Pancreas (tissue), 10 donors: ENCODE measurements at regions not wholly inside any gene's neighbourhood (a gene's known extent, or its start where the extent isn't known, plus 50 kb on each side); places are given as distances from the start of the nearest gene placed in this dataset.

ENCODE experiments used
- ATAC-seq, 4 donors: fragments of 200-7000 bp; cut with Tn5 transposase; one replicate each; pipeline versions ENCODE4 v1.8.0 to v1.9.1; 2020; ENCODE audit warnings: mild to moderate bottlenecking in 4 of 4, moderate library complexity in 4 of 4
- DNase-seq, 6 donors: peaks; one replicate each; pipeline ENCODE4 v3.0.0-alpha.2; 2020
- FAIRE-seq: peaks from 2 replicates; lab custom pipeline; 2012; peaks lifted over from hg19 to GRCh38; lab: Jason Lieb, UNC
- H3K27ac ChIP-seq, 4 donors: fragments of 200-600 bp; sonication (generic); 1 replicate in 3 of 4; 2 replicates in 1 of 4; pipeline versions ENCODE4 v1.5.0 to v1.8.0; 2020
- H3K27me3 ChIP-seq, 4 donors: fragments of 200-600 bp; one replicate each; pipeline ENCODE4 v1.8.0; 2021
- H3K36me3 ChIP-seq, 3 donors: fragments of 200-600 bp; sonication (generic) in 1 of 3; one replicate each; pipeline versions ENCODE4 v1.5.0 to v1.8.0; 2020 to 2021
- H3K4me1 ChIP-seq, 3 donors: fragments of 200-600 bp; one replicate each; pipeline ENCODE4 v1.8.0; 2021
- H3K4me3 ChIP-seq, 4 donors: fragments of 200-600 bp; sonication (generic) in 2 of 4; one replicate each; pipeline versions ENCODE4 v1.5.0 to v1.8.0; 2020 to 2021
- H3K9me3 ChIP-seq, 4 donors: fragments of 200-600 bp; one replicate each; pipeline ENCODE4 v1.8.0; 2021
- WGBS, 2 donors: extraction: QIAGEN DNeasy Blood & Tissue Kit; methylation state at CpG; one replicate each; pipeline ENCODE4 v1.1.7; 2013; 5-methylcytosine and 5-hydroxymethylcytosine counted together
- intact Hi-C, 3 donors: fragments of 100-400 bp; cut with DNase I; formaldehyde crosslinking; loops; one replicate each; pipeline versions ENCODE4 v1.11.1 to v1.14.2; 2022
- TF ChIP-seq, protein P1 (sequence below), 4 donors: fragments of 200-600 bp; sonication (generic) in 3 of 4; IDR thresholded peaks; one replicate each; pipeline versions ENCODE4 v1.5.0 to v1.8.0; 2021; ENCODE audit warnings: antibody characterized with exemption in 4 of 4
- donor health status: healthy with polysubstance abuse.
- donor health status: DM: no; HTN: no; CAD: no; lungs with moderate emphysema.
- donor health status: DM: no; HTN: no; CAD: no.
- donor health status: control.
- donor health status: control.
- donor health status: Bipolar disorder and iron deficiency.
- donor health status: DM: yes; HTN: yes; CAD: no.
- donor health status: DM: no; HTN: no; CAD: no.
- donor health status: DM: no; HTN: no; CAD: no.
- donor health status: DM: yes; HTN: yes; CAD: no.

DNA sequence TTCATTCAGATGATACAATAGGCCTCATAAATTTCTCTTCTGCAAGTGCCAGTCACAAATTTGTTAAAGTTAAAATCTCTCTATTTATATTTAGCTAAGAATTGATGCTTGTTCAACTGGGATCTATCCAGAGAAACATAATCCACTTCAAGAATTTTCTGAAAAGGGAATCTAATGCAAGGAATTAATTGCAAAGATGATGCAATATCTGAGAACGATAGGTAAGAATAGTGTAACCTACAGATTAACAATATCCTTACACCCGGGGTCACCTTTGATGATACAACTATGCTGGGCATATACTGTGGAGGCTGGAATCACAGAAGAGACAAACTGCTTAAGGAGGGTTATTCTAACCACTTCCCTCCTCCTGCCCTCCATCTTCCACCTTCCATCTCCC is 295.1 kb downstream of the FOXG1 start:
- ATAC-seq = no peak
- TF ChIP-seq, protein P1, sequence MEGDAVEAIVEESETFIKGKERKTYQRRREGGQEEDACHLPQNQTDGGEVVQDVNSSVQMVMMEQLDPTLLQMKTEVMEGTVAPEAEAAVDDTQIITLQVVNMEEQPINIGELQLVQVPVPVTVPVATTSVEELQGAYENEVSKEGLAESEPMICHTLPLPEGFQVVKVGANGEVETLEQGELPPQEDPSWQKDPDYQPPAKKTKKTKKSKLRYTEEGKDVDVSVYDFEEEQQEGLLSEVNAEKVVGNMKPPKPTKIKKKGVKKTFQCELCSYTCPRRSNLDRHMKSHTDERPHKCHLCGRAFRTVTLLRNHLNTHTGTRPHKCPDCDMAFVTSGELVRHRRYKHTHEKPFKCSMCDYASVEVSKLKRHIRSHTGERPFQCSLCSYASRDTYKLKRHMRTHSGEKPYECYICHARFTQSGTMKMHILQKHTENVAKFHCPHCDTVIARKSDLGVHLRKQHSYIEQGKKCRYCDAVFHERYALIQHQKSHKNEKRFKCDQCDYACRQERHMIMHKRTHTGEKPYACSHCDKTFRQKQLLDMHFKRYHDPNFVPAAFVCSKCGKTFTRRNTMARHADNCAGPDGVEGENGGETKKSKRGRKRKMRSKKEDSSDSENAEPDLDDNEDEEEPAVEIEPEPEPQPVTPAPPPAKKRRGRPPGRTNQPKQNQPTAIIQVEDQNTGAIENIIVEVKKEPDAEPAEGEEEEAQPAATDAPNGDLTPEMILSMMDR (IDR thresholded peaks at IDR 0.05) = no peak
- no peak for FAIRE-seq
- no peaks in the 10 kb centered on the region for H3K4me1 ChIP-seq
- H3K27me3 ChIP-seq = no peaks in the 10 kb centered on the region
- no peak overlapping the region for H3K4me3 ChIP-seq
- no peak for DNase-seq
- H3K9me3 ChIP-seq = no peaks in the 10 kb centered on the region
- H3K27ac ChIP-seq = no peak overlapping the region
- no peaks in the 10 kb centered on the region for H3K36me3 ChIP-seq
- WGBS, 2 donors = 48 to 64% methylated on average over 2 of the region's 2 CpGs
- intact Hi-C loops = no loop called here

DNA sequence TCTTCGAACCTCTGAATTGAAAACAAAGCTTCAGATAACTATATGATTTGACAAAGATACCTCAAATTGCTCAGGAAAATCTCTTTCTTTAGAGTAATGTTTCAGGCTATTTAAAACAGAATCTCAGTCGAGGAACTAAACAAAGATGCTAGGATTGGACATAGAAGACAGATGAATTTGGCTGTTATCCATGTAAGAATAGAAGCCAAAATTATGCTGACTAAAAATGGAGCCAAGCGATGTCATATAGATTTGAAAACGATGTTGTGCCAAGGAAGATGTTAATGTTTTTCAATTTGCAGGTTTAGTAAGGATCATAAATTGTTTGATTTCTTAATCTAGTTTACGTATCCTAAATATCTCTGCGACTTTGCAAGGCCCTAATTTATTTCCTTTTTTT is 295.9 kb downstream of the FOXG1 start:
- no peak for DNase-seq
- Histone ChIP-seq H3K9me3 (no peaks in the 10 kb centered on the region), H3K27ac (no peak overlapping the region), H3K4me3 (no peak overlapping the region), H3K27me3 (no peaks in the 10 kb centered on the region), H3K36me3 (no peaks in the 10 kb centered on the region), H3K4me1 (no peaks in the 10 kb centered on the region)
- TF ChIP-seq, protein P1 (IDR thresholded peaks at IDR 0.05) = no peak
- no peak for ATAC-seq
- WGBS, 2 donors = 62 to 74% methylated on average over 6 of the region's 6 CpGs
- intact Hi-C loops = no loop called here
- FAIRE-seq = no peak

DNA sequence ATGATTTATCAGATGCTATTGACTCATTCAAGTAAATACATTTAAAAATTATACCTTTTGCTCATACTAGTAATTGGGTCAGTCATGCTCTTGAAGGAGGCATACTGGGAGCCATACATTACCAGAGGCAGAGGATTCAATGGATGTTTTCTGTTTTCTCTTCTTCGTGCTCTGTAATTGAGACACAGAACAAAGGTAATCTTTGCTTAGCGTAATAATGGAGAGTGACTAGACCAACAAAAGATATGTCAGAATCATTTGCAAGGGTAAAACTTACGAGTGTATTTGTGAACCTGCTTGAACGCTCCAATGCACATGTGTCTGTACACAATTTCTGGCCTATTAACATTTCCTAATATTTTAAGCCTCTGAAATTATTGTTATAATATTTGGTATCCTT is 296.4 kb downstream of the FOXG1 start:
- H3K27me3 ChIP-seq = no peaks in the 10 kb centered on the region
- no peak overlapping the region for H3K27ac ChIP-seq
- no peak for FAIRE-seq
- DNase-seq = no peak
- intact Hi-C loops = no loop called here
- no peaks in the 10 kb centered on the region for H3K36me3 ChIP-seq
- WGBS, 2 donors = 63 to 72% methylated on average over 4 of the region's 4 CpGs
- no peak for ATAC-seq
- H3K4me1 ChIP-seq = no peaks in the 10 kb centered on the region
- H3K9me3 ChIP-seq = no peaks in the 10 kb centered on the region
- H3K4me3 ChIP-seq = no peak overlapping the region
- TF ChIP-seq, protein P1 (IDR thresholded peaks at IDR 0.05) = no peak

DNA sequence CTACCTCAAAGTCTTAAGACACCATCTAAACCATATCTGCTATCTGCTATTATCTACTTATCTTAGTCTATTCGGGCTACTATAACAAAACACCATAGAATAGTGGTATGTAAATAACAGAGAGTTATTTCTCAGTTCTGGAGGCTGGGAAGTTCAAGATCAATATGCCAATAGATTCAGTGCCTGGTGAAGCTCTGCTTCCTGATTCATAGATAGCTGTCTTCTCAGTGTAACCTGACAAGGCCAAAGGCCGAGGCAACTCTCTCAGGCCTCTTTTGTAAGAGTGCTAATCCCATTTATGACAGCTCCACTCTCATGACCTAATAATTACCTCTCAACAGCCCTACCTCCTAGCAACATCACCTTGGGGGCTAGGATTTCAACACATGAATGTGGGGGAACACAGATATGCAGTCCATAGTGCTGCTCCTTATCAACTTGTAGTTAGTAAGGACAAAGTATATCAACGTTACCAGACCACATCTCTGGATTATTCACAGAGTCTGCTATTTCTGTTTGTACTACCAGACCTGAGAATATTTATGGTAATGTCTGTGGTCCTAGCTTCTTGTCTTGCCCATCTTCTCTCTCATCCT is 297.8 kb downstream of the FOXG1 start:
- WGBS, 2 donors = 41 to 44% methylated on average over 3 of the region's 3 CpGs
- ATAC-seq = no peak
- TF ChIP-seq, protein P1 (IDR thresholded peaks at IDR 0.05) = no peak
- Histone ChIP-seq H3K9me3 (no peaks in the 10 kb centered on the region), H3K4me1 (no peaks in the 10 kb centered on the region), H3K4me3 (no peak overlapping the region), H3K27me3 (no peaks in the 10 kb centered on the region), H3K36me3 (no peaks in the 10 kb centered on the region), H3K27ac (no peak overlapping the region)
- no peak for DNase-seq
- intact Hi-C loops = no loop called here
- no peak for FAIRE-seq

GRCh38 chr14:29069228-29069627 is 302.6 kb downstream of the FOXG1 start:
- no peak overlapping the region for H3K4me3 ChIP-seq
- WGBS, 2 donors = 43 to 52% methylated on average over 1 of the region's 1 CpG
- H3K27me3 ChIP-seq = no peaks in the 10 kb centered on the region
- no peaks in the 10 kb centered on the region for H3K9me3 ChIP-seq
- H3K36me3 ChIP-seq = no peaks in the 10 kb centered on the region
- intact Hi-C loops = no loop called here
- no peak for DNase-seq
- H3K4me1 ChIP-seq = no peaks in the 10 kb centered on the region
- FAIRE-seq = no peak
- ATAC-seq = no peak
- TF ChIP-seq, protein P1 (IDR thresholded peaks at IDR 0.05) = no peak
- H3K27ac ChIP-seq = no peak overlapping the region
